Activated naive CD4-positive, alpha-beta T cell treated with Interleukin-2 at 50 U/mL for 16 hours (primary cell): ENCODE measurements at regions not wholly inside any gene's neighbourhood (a gene's known extent, or its start where the extent isn't known, plus 50 kb on each side); places are given as distances from the start of the nearest gene placed in this dataset.
"Not testable (repeated sequence)": the region's sequence is repeated elsewhere in the genome, so short reads cannot be mapped to it uniquely, and the experiment has no call there.

Experiments
- DNase-seq: peaks from one replicate; pipeline ENCODE4 v3.0.0-alpha.2; 2020

DNA sequence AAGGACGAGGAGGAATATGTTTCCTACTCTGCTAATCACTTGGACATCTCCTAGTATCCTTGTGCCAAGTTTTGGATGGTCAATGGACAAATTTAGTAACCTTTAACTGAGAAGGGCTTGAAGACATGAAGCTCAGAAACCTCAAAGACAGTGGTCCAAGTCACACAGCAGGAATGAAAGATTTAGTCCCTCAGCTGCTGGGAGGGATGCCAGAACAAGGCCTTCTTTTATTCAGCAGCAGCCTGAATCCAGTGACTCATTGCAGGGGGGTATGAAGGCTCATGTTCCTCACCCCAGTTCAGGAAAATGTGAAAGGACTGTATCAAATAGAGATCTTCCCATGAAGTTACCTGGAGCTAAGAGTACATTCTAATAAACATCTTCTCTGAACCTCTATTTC is 214.9 kb upstream of the UGT8 start:
- DNase-seq: no peak

DNA sequence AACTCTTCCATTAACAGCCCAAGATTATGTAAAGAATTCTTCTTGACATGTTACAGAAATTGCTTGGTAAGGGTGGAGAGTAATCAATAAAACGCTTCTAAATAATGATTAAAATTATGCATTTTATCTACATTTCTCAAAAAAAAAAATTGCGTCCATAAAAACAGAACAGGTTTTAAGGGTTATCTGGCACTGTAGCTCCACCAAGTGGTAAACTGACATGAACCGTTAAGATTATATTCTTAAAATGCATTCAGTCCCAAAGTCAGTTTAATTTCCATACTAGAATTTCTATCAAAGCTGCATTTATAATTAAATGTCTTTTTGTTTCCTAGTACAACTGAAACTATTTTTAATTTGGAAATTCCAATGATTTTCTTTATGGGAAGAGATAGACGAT is 214.0 kb upstream of the UGT8 start:
- no peak for DNase-seq

DNA sequence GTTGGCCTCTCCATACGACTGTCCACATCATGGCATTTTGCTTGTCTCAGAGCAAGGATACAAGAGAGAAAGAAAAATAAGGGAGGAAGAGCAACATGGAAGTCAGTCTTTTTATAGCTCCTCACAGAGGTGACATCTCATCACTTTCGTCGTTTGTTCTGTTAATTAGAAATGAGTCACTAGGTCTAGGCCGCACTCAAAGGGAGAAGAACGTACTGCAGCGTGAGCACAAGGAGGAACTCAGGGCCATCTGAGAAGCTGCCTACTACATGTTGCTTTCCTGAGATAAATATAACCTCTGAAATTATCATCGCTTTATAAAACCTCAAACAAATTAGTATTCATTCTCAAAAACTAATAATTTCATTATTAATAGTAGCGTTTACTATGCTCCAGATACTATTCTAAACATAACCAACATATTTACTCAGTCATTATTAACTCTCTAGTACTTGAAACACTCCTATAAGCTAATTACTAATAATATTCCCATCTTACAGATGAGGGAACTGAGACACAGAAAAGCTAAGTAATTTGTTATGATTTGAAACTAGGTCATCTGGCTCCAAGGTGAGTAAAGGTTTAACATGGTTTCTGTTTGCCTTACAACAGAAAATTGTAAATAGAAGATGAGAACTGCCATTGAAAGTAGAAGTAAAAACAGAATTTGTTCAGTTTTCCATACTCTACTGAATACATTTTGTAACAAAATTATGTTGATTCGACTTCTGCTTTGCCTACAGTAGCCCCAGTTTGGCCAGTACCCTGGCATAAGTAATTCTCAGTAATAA is 213.2 kb upstream of the UGT8 start:
- no peak for DNase-seq

DNA sequence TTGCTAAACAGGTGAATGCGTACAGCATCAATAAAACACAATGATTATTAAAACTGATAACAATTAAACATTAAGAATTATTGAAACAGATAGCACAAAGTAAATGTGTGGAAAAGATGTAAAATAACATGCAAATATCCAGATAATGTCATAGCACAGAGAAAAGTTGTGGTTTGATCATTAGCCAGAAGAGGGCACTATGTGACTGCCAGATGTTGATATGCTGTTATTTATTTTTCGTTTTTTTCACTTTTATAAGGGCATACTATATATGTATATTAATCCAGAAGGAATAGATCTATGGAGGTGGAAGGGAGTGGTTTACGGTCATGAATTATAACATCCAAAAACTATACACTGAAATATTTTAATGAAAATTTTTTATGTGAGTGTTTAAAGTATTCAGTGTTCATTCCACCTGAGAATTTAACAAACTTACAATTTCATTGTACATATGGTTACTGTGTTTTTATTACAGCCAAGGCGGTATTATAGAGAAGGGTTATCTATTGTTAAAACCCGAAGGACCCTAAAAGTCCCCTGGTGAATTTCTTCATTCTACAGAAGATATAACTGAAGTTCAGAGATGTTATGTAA is 211.9 kb upstream of the UGT8 start:
- DNase-seq: no peak

DNA sequence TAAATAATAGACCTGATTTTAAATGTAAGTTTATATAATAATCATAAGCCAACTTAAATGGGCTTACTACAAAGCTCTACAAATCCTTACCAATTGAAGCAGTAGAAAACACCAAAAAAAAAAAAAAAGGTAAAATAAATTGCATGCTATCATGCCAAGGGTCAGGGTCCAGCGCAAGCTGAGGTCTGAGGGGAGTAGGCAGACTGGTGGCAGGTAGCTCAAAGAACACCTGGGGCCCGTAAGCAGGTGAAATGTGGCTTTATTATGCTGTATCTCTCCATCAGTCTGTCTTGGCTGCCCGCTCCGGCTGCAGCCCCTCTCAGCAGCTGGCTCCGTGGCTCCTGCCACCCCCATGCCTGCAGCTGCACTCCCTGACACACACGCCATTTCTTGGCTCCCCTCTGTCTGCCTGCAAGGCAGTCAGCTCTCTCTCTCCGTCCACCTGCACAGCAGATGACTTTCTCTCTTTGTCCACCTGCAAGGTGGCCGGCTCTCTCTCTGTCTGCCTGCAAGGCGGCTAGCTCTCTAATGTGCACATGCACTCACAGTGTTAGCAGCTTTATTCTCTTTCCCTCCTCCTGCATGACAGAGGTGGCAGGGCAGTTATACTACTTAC is 209.4 kb upstream of the UGT8 start:
- no peak for DNase-seq

DNA sequence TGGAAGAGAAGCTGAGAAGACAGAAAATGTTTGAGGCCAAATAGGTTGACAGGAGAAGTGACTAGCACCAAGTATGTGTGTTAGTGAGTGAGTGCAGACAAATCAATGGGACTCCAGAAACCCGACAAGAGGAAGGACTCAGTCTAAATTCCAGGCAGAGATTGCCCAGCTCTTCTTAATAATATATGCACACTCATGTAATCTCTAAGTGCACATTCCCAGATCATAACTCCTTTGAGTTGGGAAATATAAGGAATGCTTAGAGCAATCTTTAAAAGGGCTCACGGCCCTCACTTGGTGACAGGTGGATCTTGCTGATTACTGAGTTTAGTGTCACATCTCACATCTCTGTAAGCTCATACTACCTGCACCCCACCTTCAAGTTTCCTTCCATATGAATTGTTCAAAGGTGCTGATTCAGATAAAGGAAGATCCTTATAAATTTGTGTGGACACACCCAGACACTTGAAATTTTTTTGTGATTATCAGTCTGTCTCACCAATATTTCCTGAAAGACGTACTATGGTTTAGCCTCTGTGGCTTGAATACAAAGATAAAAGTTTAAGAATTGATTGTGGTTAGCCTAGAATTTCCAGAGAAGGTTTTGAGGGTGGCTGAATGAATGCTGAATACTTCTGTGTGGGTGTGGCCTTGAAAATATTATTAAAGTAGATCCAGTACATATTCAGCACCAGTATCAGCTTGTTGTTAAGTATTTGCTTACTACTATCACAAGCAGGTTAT is 205.1 kb upstream of the UGT8 start:
- DNase-seq: no peak

DNA sequence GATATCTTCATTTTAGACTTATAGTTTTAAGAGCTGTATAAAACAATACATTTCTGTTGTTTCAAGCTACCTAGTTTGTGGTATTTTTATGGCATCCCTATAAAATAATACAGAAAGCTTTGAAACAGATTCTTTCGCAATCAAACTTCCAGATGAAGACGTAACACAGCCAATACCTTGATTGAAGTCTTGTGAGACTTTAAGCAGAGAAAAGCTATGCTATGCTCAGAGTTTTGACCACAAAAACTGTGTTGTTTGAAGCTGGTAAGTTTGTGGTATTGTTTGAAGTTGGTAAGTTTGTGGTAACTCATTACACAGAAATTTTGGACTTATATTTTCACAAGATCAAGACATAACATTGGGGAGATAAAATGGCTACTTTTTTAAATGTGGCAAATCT is 201.8 kb upstream of the UGT8 start:
- DNase-seq: no peak

DNA sequence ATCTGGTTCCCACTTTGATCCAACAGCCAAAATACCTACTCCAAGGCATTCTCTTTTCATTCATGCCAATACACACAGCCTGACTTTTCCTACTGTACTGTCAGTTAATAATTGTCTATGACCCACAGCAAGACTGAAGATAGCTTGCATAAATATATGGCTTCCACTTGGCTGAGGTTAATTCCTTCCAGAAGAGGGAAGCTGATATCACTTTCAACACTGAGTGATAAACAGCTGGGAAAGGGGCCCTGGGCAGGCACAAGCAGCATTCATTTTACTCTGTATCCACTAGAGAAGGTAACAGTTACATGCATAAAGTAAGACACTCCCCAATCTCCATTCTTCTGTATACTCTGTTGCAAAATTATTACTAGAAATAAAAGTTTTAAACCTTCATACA is 200.2 kb upstream of the UGT8 start:
- no peak for DNase-seq

DNA sequence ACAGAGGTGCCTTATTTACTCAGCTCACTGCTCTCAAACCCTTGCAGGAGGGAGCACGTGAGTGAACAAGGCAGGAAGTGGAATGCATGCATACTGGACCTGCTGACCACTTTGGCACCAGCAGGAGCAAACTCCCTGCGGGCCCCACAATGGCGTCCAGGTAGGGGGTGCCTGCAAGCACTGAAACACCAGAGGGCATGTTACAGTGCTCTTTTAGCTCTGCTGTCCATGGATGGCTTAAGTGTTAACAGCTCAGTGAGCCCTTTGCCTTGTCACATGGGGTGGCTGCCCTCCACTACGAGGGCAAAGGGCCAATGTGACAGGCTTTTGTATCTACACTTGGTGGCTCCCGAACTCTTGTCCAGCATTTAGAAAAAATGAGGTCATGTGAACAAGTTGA is 199.5 kb upstream of the UGT8 start:
- DNase-seq: no peak

DNA sequence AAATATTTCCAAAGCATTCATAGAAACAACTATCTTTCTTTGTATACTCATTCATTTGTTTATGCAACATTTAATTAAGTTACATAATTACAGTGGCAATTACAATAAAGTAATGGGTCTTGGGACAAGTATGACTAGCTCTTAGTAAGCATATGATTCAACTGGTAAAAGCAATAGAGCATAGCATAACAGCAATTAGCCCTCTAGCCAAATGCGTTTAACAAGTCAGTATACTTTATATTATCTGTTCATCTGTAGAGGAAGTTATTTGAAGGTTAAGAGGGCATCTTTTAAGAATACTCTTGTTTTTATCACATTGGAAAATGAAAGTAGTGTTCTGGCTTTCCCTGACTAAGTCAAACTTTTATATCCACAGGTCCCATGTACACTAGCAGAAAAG is 198.1 kb upstream of the UGT8 start:
- no peak for DNase-seq

DNA sequence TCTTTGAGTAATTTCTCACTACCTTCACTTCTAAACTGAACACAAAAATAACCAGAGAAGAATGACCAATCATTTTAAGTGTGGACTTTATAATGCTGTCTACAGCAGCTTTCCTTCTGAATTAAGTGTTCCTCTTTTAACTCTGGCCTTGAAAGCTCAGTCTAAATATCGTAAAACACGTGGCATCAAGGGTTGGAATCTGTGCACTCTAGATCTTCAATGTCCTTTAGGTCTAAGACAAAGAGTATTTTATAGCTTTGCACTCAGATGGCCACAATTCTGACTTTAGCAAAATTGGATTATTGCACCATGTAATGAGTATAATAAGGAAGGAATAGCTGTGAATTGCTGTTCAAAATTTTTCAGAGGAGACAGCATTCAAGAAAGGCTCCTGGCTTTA is 197.1 kb upstream of the UGT8 start:
- no peak for DNase-seq

DNA sequence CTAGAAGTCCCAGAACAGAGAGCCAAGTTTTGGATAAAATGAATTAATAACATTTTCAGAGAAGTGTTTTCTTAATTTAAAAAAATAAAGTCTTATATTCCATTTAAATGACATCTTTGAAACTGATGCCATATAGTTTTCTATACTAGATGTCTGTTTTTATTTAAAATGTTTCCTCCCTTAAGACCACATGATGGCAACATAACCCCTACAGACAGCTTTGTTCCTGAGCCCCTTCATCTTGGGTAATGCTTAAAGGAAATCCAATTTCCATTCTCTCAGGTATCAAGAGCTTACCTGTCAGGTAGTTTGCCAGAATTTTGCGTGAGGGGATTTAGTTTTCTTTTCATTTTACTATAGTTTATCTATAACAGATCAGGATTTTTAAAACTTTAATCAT is 181.4 kb upstream of the UGT8 start:
- DNase-seq: no peak

DNA sequence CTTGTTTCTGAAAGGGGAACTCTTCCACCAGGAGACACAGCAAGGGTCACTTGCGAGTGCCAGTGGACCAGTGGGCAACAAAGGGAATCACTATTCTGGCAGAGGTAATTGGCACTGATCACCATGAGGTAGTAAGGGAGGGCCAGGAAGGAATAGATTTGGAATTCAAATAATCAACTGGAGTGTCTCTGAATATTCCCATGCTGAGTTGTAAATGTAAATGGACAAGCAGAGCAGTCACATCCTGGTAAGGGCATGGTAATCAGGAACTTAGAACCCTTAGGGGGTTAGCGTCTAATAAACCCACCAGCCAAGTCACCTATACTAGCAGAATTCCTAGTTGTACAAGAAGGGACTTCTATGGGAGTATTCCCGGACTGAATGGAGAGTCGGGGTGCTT is 178.5 kb upstream of the UGT8 start:
- DNase-seq: no peak

DNA sequence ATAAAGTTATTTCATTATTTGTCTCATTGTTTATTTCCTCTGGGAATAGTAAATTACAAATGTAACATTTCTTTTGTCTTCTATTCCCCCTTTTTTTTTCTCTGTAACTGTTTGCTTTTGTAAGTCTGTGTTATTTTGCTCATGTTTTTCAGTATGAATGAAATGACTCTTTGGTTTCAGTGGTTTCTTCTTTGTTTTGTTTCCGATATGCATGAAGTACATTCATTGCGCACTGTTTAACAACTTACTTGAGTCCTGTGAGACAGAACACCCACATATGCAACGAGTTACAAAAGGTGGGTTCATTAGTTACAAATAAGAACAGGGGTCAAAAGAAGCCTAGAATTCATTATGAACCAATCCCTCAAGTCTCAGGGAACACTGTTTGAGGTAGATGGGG is 175.0 kb upstream of the UGT8 start:
- DNase-seq: no peak

DNA sequence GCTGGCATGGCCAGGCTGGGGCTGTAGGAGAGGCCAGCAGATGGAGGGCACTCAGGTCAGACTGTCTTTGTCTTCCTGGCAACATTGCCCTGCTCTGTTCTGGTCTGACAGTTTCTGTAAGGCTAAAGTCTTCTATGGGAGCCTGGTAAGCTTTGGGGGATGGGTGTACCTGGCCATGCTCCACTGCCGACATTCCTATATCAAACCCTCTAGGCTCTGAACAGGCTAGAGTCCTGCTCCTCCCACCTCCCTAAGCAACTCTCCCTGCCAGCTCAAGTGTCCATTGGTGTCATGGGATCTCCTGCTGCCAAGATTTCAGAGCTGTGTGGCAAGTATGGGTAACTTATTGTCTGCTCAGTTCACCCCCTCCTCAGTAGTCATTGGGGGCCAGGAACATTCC is 163.5 kb upstream of the UGT8 start:
- no peak for DNase-seq

DNA sequence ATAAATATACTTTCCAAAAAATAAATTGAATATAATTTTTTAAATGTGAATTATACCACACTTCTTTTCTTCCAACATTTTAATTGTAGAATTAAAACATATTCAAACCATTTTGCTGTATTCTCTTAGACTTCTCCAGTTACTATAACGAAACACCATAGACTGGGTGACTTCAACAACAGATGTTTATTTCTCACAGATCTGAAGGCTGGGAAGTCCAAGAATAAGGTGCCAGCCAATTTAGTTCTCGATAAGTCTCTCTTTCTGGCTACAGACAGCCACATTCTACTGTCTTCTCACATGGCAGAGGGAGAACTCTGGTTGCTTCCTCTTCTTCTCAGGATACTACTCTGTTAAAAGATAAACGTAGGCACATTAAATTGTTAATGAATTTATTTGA is 155.8 kb upstream of the UGT8 start:
- DNase-seq: no peak

DNA sequence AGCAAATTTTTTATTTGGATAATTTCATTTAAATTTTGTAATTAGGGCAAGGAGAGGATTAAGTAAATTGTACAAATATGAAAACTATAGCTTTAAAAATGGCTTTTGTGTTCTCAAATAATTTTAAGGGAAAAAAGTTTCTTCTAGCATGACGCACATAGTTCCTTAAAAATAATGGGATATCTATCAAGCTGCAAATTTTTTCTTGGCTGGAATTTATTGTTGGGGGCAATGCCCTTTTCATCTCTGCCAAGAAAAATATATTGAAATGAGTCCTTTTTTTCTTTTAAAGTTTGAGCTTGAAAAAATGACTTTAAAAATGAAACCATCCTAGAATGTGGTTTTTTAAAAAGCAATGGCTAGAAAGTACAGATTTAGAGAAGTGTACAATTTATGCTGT is 154.4 kb upstream of the UGT8 start:
- DNase-seq: no peak

DNA sequence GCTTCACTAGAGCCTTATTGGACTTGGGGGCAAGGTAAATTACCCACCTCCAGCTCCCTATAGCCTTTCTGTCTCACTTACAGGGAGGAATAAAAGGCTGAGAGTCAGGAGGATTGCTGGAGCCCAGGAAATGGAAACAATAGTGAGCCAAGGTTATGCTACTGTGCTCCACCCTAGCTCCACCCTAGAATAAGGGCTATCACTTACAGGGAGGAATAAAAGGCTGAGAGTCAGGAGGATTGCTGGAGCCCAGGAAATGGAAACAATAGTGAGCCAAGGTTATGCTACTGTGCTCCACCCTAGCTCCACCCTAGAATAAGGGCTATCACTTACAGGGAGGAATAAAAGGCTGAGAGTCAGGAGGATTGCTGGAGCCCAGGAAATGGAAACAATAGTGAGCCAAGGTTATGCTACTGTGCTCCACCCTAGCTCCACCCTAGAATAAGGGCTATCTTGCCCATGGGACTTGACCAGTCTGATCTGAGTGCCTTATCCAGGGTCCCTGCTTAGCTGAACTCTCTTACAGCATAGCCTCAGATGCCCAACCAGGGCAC is 150.6 kb upstream of the UGT8 start:
- not testable (repeated sequence) for DNase-seq

DNA sequence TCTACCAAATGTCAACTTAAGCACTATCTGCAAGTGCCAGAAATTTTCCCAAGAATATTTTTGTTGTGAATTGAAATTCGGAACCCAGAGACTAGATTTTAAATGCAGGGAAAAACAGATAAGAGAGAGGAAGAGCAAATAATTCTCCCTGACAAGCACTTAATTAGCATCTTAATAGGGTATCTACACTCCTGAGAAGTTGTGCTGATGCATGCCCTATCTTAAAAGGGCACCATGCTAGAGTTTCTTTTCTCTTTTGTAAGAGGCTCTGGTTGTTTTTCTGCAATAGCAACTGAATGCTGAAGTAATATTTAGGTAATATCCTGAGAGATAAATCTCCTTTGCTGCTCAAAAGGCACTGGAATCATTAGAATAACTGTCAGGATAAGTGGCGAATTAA is 139.9 kb upstream of the UGT8 start:
- DNase-seq: no peak

DNA sequence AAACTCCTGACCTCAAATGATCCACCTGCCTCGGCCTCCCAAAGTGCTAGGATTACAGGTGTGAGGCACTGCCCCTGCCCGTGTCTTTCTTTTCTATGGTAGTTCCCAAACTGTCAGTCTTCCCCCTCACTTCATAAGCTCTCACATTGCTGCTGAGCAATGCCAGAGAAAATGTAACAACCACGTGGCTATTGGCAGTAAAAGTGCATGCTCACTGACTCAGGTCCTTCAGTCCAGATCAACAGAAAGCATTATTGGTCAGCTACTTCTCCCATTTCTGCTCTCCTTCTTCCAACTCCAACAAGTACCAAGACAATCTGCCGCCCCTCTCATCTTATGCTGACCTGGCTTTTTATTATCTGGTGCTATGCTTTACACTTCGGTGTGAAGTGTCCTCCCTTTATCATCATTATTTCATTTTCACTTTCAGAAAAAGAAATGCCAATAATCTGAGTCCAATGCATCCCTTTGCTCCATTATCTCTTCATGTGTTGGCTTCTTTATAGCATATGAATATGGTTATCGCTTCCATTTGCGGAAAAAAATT is 133.8 kb upstream of the UGT8 start:
- DNase-seq: no peak

DNA sequence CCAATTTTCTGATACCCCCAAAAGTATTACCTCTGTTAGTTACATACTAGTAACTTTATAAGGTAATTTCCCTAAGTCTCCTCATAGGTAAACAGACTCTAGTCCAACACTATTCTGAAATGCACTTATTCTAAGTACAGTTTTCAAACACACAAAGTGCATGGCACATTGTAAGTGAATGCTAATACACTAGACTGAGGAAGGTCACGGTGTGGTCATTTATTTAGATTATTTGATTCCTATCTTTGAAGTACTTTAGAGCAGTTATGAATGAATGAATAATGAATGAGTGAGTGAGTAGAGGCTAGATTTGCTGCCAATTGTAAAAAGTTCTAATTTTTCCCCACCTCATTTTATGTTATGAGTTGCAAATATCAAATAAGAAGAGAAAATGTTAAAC is 132.8 kb upstream of the UGT8 start:
- DNase-seq: no peak

DNA sequence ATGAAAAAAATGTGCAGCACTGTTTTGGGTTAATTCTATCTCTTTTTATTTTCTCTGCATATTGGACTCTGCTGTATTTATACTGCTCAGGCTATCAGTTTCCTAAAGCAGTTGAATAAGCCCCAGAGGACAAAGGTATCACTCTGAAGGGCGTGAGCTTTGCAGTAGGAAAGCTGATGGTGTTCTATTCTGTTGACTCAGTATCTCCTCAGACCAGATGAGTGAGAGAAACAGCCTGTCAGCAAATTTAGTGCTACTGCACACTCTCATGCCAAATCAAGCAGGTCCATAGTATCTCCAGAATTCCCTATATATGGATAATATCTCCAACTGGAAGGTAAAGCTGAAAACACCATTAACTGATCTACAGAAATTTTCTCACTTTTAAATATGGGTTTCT is 132.3 kb upstream of the UGT8 start:
- DNase-seq: no peak
